ENCODE measurements at regions not wholly inside any gene's neighbourhood (a gene's known extent, or its start where the extent isn't known, plus 50 kb on each side); places are given as distances from the start of the nearest gene placed in this dataset.

- intact Hi-C loops (cut with DNase I) = no loop called here
- DNase-seq (ENCODE audit: low spot score) = no peak
Measured at GRCh38 chr15:38042707-38043445, 108.4 kb downstream of the TMCO5A start.

GRCh38 chr15:38046257-38047051 lies 112.0 kb downstream of the TMCO5A start:
- intact Hi-C loops (cut with DNase I) = no loop called here
- no peak for DNase-seq (ENCODE audit: low spot score)

GRCh38 chr15:38048001-38048455 lies 113.6 kb downstream of the TMCO5A start:
- intact Hi-C loops (cut with DNase I) = no loop called here
- DNase-seq (ENCODE audit: low spot score) = no peak

GRCh38 chr15:38049891-38050290 lies 115.5 kb downstream of the TMCO5A start:
- DNase-seq (ENCODE audit: low spot score) = no peak
- intact Hi-C loops (cut with DNase I) = no loop called here

GRCh38 chr15:38050529-38051448 lies 116.3 kb downstream of the TMCO5A start:
- intact Hi-C loops (cut with DNase I) = no loop called here

GRCh38 chr15:38053205-38053604 lies 118.8 kb downstream of the TMCO5A start:
- DNase-seq (ENCODE audit: low spot score) = no peak
- intact Hi-C loops (cut with DNase I) = no loop called here

More at GRCh38 chr15:38050529-38051448, 116.3 kb downstream of the TMCO5A start:
- DNase-seq (ENCODE audit: low spot score) = no peak

- DNase-seq (ENCODE audit: low spot score) = no peak
Measured at GRCh38 chr15:38053776-38054175, 119.3 kb downstream of the TMCO5A start.

GRCh38 chr15:38054488-38054887 lies 120.0 kb downstream of the TMCO5A start:
- no peak for DNase-seq (ENCODE audit: low spot score)
- intact Hi-C loops (cut with DNase I) = no loop called here

More at GRCh38 chr15:38053776-38054175, 119.3 kb downstream of the TMCO5A start:
- intact Hi-C loops (cut with DNase I) = no loop called here

GRCh38 chr15:38058596-38059075 lies 124.2 kb downstream of the TMCO5A start:
- no peak for DNase-seq (ENCODE audit: low spot score)
- intact Hi-C loops (cut with DNase I) = loop anchor here (5.0 kb wide), 1 partner anchor 46 kb away; no protein-coding TSS in a partner anchor

GRCh38 chr15:38059665-38060064 lies 125.2 kb downstream of the TMCO5A start:
- no peak for DNase-seq (ENCODE audit: low spot score)
- intact Hi-C loops (cut with DNase I) = loop anchor here (5.0 kb wide), 1 partner anchor 47 kb away; no protein-coding TSS in a partner anchor

GRCh38 chr15:38061856-38062649 lies 127.6 kb downstream of the TMCO5A start:
- no peak for DNase-seq (ENCODE audit: low spot score)
- intact Hi-C loops (cut with DNase I) = no loop called here

GRCh38 chr15:38062696-38063095 lies 128.3 kb downstream of the TMCO5A start:
- DNase-seq (ENCODE audit: low spot score) = no peak
- intact Hi-C loops (cut with DNase I) = no loop called here

GRCh38 chr15:38065721-38066345 lies 131.4 kb downstream of the TMCO5A start:
- intact Hi-C loops (cut with DNase I) = no loop called here
- no peak for DNase-seq (ENCODE audit: low spot score)

- no peak for DNase-seq (ENCODE audit: low spot score)
- intact Hi-C loops (cut with DNase I) = no loop called here
Measured at GRCh38 chr15:38066612-38067011, 132.2 kb downstream of the TMCO5A start.

GRCh38 chr15:38068626-38069391 lies 134.4 kb downstream of the TMCO5A start:
- intact Hi-C loops (cut with DNase I) = no loop called here
- no peak for DNase-seq (ENCODE audit: low spot score)

- DNase-seq (ENCODE audit: low spot score) = no peak
- intact Hi-C loops (cut with DNase I) = loop anchor here (5.0 kb wide), 2 partner anchors 63 to 283 kb away; no protein-coding TSS in a partner anchor
Measured at GRCh38 chr15:38069511-38070011, 135.1 kb downstream of the TMCO5A start.

- intact Hi-C loops (cut with DNase I) = loop anchor here (5.0 kb wide), 2 partner anchors 62 to 282 kb away; no protein-coding TSS in a partner anchor
- no peak for DNase-seq (ENCODE audit: low spot score)
Measured at GRCh38 chr15:38070778-38071177, 136.3 kb downstream of the TMCO5A start.

Measured in cardiac septum (tissue), 1 donor.